ENCODE measurements at regions not wholly inside any gene's neighbourhood (a gene's known extent, or its start where the extent isn't known, plus 50 kb on each side); places are given as distances from the start of the nearest gene placed in this dataset.

DNA sequence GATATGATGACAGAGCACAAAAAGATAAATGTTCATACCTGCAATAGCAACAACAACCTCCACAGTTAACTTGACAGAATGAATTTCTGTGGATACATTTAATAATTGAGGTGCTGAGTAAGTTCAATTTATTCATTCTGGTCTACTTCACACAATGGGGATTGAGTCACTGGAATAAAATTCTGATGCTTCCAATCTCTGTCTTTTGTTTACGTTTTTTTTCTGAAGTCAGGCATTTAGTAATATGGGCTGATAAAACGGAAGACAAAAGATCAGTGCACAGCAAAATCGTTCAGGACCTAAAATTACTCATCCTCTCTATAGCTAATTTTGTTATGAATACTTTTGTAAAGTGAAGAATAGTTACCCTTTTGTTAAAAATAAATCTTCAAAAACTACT, 565.9 kb upstream of the CCDC54 start:
- no peak for TF ChIP-seq POLR2A (IDR thresholded peaks at IDR 0.05)
- TF ChIP-seq, protein P1, sequence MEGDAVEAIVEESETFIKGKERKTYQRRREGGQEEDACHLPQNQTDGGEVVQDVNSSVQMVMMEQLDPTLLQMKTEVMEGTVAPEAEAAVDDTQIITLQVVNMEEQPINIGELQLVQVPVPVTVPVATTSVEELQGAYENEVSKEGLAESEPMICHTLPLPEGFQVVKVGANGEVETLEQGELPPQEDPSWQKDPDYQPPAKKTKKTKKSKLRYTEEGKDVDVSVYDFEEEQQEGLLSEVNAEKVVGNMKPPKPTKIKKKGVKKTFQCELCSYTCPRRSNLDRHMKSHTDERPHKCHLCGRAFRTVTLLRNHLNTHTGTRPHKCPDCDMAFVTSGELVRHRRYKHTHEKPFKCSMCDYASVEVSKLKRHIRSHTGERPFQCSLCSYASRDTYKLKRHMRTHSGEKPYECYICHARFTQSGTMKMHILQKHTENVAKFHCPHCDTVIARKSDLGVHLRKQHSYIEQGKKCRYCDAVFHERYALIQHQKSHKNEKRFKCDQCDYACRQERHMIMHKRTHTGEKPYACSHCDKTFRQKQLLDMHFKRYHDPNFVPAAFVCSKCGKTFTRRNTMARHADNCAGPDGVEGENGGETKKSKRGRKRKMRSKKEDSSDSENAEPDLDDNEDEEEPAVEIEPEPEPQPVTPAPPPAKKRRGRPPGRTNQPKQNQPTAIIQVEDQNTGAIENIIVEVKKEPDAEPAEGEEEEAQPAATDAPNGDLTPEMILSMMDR (IDR thresholded peaks at IDR 0.05): no peak

Measured in transverse colon (tissue), 3 donors.